NCI-H774 (cell line): ENCODE measurements at regions not wholly inside any gene's neighbourhood (a gene's known extent, or its start where the extent isn't known, plus 50 kb on each side); places are given as distances from the start of the nearest gene placed in this dataset.

ENCODE experiments used
- DNase-seq: peaks from one replicate; lab custom pipeline; 2025; lab: John Stamatoyannopoulos, UW

DNA sequence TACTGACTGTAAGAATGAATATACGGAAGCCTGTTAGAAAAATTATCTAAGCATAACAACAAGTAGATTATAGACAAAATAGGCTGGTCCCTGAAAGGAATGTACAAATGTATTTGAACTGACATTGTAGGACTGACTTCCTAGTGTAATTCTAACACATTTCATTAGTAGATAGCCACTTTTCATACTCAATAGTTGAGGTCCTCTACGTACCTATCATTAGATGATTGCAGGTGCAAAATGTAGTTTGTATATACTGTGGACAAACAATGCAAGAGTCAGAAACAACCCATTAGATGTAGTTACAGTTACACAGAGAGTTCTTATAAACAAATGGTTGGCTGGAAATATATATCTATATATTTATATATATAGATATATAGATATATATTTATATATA lies 402.3 kb upstream of the SLITRK6 start:
- DNase-seq, result no peak

DNA sequence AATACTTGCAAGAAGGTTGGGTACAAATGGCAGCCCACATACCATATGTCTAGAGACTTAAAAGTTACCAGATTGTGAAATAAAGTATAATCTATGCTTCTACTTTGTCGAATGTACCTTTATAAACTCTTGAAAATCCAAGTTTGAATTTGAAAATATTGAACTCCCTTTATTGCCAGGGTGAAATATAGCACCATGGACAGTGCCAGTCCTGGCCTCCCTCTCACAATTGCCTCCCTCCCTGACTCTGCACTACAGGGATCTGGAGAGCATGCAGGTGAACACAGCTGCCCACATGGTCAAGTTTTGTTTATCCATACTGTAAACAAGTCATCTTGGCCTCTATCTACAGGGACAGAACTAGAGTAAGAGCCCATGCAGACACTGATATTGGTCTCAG lies 394.1 kb upstream of the SLITRK6 start:
- DNase-seq, result no peak

DNA sequence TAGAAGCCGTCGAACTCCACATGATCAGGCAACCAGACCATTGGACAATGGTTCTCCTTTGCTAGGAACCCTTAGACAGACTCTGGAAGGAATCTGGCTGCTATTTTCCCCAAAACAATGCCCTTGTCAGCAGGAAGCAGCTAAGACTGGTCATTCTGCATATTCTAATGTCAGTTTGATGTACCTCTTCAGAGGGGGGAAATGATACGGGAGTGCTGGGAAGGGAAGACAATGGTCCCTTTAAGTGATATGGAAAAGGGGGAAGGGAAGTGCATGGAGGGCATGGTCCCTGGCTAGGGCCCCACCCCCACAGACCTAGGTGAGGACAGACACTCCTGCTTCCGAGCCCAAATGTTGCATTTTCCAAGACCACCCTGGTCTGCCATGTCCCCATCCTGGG lies 389.0 kb upstream of the SLITRK6 start:
- DNase-seq, result no peak

DNA sequence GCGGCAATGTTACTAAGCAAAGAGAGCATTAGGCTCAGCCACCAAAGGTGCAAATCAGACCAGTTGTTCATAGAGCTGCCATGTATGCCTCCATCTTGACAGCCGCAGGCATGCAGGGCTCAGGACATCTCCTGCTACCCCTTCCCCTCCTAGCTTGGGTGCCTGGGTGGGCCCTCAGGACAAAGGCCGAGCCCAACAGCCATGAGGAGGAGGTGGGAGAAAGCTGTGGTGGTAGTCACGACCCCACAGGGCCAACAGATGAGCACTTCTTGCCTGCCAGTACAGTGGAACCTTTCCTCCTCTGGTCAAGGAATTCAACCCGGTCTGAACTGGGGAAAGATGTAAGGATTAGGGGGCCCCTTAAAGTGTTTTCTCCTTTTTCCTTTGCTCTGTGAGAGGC lies 386.4 kb upstream of the SLITRK6 start:
- no peak for DNase-seq

DNA sequence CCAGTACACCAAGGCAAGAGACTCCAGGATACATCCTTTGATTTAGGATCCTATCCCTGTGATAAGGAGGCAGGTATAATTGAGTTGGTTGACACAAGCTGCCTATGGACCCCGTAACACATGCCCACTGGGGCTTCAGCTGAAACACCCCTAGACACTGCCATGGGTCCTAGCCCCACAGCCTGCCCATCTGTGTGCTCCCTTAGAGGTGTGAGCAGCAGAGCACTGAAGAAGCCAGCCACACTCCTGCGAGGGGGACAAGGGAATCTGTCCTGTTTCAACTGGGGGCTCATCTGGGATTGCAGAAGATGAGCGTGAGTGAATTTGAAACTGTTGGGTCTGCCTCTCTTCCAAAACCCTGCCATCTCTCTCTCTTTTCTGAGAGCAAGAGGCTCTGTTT lies 385.9 kb upstream of the SLITRK6 start:
- no peak for DNase-seq

DNA sequence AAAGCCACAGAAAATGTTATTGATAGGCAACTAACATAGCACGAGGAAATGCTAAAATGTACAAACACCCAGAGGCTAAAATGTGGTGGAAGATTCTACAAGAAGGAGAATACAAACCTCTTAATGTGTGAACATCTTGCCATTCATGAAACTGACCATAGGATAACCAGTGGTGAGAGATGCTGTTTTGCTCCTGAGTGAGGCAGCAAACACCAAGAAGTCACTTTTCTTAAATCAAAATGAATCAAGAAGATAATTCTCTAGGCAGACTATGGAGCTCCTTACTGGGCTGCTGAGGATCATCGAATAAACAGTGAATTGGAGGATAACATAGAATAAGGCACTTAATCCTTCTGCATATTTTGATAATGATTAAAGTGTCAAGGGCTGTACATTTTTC lies 375.4 kb upstream of the SLITRK6 start:
- no peak for DNase-seq

DNA sequence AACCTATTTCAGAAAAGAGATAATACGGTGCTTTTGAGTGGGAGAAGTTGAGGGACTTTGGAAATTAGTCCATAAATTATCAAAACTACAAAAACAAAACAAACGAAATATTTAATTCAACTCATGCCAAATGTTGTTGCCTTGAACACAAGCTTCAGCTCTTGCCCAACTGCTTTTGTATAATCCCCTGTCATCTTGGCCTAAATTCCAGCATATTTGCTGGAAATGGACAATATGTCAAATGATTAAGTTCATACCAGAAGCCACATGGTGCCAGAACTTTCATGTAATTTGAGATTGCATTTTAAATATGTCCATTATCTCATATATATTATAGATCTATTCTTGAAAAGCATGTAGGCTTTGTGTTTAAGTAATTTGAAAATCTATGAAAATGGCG lies 373.7 kb upstream of the SLITRK6 start:
- DNase-seq, result no peak

DNA sequence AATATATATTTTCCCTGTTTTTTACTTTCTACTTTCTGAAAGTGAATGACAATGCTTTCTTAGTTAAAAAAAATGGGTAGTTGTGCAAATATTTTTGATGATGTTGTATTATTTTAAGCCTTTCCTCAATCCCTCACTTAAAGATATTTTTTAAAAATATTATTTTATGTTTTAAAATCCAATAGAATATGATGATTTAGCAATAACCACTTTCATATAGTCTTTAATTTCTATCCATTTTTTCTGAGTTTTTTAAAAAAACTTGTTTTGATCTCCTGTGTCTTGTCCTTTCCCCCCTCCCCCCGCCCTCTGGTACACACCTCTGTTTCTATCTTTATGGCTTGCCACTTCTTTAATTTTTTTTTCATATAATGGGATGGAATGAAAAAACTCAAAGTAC lies 362.0 kb upstream of the SLITRK6 start:
- no peak for DNase-seq

DNA sequence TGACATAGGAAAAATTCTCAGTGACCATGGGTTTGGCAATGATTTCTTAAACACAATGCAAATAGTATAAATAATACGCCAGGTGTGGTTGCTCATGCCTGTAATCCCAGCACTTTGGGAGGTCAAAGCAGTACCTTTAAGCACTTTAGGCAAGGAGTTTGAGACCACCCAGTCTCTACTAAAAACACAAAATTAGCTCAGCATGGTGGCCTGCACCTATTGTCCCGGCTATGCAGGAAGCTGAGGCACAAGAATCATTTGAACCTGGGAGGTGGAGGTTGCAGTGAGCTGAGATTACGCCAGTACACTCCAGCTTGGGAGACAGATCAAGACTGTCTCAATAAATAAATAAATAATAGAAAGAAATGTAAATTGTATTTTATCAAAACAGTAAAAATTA lies 356.5 kb upstream of the SLITRK6 start:
- DNase-seq, result no peak

DNA sequence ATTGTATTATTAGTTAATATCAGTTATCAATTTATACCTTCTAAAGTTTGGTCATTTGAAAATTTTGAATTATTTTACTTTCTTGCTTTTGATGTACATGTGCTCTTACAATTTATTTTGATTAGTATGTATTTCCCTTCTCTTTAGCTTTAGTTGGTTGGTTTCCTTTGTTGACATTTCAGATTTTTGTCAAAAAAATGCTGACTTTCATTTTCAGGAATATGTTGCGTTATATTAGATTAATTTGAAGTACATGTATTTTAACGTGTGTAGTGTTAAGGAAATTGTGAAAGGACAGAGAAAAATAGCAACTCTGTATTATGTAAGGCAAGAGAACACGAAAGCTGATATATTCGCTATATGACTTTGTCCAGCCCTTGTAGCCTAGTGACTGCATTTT lies 342.9 kb upstream of the SLITRK6 start:
- DNase-seq, result no peak

DNA sequence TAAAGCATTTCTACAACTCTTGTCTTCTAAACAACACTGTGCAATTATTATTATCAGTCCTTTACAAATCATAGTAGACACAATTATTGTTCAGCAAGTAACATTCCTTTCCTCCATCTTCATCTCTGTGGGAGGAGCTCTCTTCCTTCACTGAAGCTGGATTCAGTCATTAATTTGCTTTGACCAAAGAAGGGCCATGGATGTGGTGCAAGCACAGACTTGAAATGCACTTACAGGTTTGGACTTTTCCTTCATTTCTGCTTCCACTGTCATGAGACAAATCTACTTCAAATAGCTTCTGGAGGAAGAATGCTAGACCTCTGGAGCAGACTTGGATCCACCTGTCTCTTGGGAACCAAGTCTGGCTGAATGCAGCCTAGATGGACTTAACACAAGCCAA lies 336.6 kb upstream of the SLITRK6 start:
- DNase-seq, result no peak

DNA sequence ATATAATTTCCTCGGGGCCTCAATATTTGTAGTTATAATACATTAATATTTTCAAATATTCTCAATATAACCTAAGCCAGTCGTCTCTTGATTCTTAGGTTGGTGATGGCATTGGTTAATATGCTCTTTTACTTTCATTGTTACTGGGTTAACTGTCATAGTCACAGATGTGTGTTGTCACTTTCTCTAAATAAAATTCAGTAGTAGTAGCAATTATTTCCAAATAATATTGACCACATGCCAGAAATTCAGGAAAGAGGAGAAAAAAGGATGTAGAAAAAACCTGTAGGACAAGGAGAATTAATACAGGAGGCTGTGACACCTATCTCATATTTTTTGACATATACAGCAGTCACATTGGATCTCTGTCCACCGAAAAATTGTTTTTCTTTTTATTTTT lies 322.7 kb upstream of the SLITRK6 start:
- no peak for DNase-seq

DNA sequence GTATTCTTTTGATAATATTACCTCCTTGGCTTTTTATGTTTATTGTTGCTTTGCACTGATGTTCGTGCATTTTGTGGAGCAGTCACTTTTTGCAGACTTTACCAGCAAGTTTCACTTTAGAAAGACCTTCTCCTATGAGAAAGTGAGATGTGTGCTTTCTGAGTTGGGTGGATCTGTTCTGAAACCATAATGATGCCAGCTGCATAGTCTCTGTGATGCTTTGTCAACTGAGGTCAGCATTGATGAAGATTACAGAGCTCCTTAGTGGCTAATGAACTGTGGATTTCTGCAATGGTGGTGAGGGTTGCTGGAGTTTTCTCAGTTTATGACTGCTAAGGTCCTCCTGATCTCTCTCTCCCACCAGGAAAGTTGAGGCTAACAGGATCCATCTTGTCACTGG lies 309.9 kb upstream of the SLITRK6 start:
- DNase-seq, result no peak

DNA sequence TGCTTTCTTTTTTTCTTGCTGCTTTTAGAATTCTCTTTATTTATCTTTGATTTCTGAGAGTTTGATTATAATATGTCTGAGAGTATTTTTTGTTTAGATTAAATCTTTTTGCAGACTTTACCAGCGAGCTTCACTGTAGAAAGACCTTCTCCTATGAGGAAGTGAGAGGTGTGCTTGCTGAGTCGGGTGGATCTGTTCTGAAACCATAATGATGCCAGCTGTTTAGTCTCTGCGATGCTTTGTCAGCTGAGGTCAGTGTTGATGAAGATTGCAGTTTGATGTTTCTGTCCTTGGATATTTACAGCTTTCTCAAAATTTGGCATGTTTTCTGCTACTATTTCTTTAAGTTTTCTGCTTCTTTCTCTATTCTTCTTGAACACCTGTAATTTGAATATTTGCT lies 309.1 kb upstream of the SLITRK6 start:
- DNase-seq, result no peak

DNA sequence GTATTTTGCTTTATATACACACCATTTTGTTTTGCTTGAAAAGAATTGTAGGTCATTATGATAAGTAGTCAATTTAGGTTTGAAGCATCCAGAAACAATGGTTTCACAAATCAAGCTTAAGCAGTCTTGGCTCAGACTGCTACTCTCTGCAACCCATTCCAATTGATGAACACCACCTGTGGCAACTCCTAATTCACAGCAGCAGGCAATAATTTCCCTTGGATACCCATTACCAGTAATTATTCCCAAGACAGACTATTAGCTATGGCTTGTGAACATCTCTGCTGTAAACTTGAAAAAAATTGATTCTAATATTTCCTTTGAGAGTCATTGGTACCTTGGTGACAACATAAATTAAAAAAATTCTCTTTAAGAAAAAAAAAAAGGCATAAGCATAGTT lies 299.3 kb upstream of the SLITRK6 start:
- no peak for DNase-seq

DNA sequence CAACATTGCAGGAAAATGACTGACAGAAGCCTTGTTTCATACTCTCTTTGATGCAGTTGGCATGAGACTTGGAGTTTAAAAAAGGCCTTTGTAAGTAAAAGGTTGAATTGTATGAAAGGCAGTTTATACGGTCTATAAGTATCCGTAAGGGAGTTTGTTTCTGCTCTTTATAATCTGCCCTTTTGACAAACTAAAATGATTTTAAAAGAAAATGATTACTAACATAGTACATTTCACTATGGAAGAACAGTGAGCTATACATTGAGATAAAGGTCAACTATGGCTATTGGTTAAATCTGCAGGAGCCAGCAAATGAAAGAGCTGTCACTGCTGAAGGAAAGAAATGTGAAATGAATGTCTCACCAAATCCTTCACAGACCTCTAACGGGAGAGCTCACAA lies 296.1 kb upstream of the SLITRK6 start:
- DNase-seq, result no peak

DNA sequence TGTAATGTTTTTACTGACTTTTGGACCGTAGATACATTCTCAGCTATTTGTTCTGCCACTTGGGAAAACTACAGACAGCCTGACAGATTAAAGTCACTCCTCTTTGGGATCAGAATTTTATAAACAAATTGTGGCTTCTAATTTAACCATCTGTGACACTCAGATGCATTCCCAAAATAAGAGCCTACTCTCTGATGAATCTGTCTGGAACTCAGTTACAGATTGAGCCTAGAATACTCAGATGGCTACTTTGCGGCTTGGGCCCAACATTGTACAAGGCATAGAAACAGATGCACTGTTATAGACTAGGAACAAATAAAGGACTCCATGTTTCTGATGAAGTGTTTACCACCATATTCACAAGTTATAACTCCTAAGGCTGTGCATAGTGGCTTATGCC lies 291.0 kb upstream of the SLITRK6 start:
- no peak for DNase-seq

DNA sequence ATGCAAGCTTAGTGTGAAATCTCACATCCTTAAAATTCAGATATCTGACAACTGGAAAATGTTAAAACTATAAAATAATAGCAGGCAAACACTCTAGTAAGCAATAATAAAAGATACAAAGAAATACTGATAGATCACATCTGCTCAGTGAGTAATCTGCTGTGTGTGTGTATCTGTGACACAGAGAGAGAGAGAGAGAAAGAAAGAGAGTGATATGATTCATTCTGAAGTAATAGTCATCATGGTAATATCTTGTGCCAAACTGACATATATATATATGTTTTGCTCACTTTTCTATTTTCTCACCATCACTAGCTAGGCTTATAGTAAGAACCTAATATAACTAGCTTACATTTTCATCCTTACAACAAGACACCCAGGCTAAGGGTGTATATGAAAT lies 288.0 kb upstream of the SLITRK6 start:
- DNase-seq, result no peak

DNA sequence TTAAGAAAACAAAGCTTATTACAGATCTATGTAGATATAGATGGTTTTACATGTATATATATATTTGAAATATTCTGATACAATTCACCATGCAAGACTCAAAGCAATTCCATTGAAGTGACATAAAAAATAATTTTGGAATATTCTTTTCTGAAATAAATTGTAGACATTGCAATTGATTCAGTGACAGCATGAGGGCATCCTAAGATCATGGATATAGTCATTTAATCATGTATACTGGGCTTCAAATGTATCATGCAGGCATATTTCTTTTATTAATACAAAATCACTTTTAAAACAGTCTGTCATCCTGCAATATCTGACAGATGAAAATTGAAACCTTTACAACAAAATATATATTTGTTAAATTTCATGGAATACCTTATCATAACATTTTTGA lies 286.7 kb upstream of the SLITRK6 start:
- no peak for DNase-seq

DNA sequence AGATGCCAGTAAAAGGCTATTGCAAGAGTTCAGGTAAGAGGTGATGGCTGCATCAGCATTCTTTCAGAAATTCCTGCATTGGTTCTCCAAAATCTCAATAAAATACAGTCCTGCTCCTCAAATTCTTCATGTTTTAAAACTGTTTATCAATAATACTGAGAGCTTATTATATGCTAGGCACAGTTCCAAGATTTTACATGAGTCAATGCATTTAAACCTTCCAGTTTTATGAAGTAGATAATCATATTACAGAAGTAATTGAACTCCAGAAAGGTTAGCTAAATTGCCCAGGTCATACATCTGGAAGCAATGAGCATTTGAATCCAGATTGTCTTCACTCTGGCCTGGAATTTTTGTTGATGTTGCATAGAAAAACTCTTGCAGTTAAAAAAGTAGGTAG lies 282.9 kb upstream of the SLITRK6 start:
- no peak for DNase-seq

DNA sequence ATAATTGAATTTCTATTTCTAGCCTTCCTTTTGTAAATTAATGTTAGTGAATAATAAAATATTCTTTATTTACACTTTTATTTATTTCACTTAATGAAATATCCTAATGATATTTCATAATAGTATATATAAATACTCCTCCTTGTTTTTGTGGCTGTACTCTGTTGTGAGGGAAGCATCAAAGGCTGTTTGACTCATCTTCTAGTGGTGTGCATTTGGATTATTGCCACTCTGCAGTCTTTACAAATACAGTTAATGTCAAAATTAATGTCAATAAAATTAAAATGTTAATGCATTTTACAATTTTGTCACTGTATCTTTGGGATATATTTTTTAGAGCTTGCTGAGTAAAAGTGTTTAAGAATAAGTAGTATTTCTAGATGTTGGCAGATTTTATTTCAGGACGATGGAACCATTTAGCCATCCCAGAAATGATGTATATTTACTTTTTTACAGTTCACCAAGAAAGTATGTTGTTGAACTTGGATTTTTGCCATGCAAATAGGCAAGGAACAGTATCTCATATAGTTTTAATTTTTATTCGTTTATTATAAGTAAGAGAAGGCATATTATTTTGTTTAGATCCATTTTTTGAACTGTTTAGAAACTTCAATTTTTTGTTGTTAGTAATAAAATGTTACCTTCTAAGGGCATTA lies 281.2 kb upstream of the SLITRK6 start:
- no peak for DNase-seq

DNA sequence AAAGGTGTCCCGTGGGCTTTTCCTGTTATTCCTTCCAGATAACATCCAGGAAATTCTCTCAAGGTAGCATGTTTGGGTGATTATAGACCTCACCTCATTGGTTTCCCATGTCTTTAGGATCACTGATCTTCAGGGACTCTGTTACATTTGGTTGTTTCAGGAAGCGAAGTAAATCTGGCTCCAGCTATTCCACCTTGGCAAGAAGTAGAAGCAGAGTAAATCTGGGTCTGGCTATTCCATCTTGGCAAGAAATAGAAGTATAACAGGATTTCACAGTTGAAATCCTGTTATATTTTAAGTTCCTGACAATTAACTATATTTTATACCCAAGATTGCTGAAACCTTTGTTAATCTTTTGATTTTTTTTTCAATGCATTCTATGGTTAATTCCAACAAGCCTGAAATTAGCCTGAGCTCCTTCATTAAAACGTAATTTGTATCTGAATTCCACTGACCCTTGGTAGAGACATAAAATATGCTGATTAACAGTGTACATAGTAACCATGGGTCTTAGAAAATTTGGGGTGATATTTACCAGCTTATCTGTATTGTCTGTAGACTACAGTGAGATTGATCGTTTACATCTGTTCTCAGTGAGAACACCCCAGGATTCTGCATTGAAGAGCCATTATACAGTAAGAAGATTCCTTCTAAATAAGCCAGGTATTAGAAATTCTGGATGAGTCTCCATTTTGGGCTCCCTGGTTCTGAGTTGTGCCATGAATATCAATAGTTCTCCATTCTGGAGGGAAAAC lies 267.6 kb upstream of the SLITRK6 start:
- DNase-seq, result no peak

DNA sequence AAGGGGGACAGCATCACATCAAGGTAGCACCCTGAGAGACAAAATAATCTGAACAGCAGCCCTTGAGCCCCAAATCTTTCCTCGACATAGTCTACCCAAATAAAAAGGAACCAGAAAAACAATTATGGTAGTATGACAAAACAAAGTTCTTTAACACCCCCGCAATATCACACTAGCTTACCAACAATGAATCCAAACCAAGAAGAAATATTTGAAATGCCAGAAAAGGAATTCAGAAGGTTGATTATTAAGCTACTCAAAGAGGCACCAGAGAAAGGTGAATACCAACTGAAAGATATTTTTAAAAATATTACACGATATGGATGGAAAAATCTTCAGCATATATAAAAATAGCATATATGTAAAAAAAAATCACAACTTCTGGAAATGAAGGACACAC lies 252.9 kb upstream of the SLITRK6 start:
- DNase-seq, result no peak
